ENCODE measurements at regions not wholly inside any gene's neighbourhood (a gene's known extent, or its start where the extent isn't known, plus 50 kb on each side); places are given as distances from the start of the nearest gene placed in this dataset.

GRCh38 chr12:61991661-61992060, 268.5 kb upstream of the USP15 start:
- DNase-seq = peak; percentile 17
- Histone ChIP-seq H3K9me3 (replicated peaks; ENCODE audit: control insufficient read depth, low read depth, low read length) (no peaks in the 10 kb centered on the region), H3K4me1 (ENCODE audit: control insufficient read depth, insufficient read depth, low read length) (no peaks in the 10 kb centered on the region), H3K4me3 (ENCODE audit: low read length) (no peak overlapping the region), H3K27me3 (ENCODE audit: control insufficient read depth, insufficient read depth, low read length) (no peaks in the 10 kb centered on the region), H3K36me3 (ENCODE audit: control insufficient read depth, insufficient read depth, low read length) (no peaks in the 10 kb centered on the region), H3K27ac (ENCODE audit: low read length) (no peak overlapping the region)
- WGBS (ENCODE audit: insufficient coverage) = 22% methylated on average over 3 of the region's 3 CpGs

GRCh38 chr12:61993734-61994345, 266.4 kb upstream of the USP15 start:
- Histone ChIP-seq H3K27me3 (ENCODE audit: control insufficient read depth, insufficient read depth, low read length) (no peaks in the 10 kb centered on the region), H3K9me3 (replicated peaks; ENCODE audit: control insufficient read depth, low read depth, low read length) (no peaks in the 10 kb centered on the region), H3K36me3 (ENCODE audit: control insufficient read depth, insufficient read depth, low read length) (no peaks in the 10 kb centered on the region), H3K27ac (ENCODE audit: low read length) (no peak overlapping the region), H3K4me3 (ENCODE audit: low read length) (no peak overlapping the region), H3K4me1 (ENCODE audit: control insufficient read depth, insufficient read depth, low read length) (no peaks in the 10 kb centered on the region)
- no CpG with 5 or more reads among the region's 2 CpGs for WGBS (ENCODE audit: insufficient coverage)
- DNase-seq = peak; percentile 47

GRCh38 chr12:61996717-61997116, 263.5 kb upstream of the USP15 start:
- 100% methylated on average over 1 of the region's 1 CpG for WGBS (ENCODE audit: insufficient coverage)
- no peaks in the 10 kb centered on the region for H3K9me3 ChIP-seq (replicated peaks; ENCODE audit: control insufficient read depth, low read depth, low read length)
- H3K4me1 ChIP-seq (ENCODE audit: control insufficient read depth, insufficient read depth, low read length) = no peaks in the 10 kb centered on the region
- no peak overlapping the region for H3K27ac ChIP-seq (ENCODE audit: low read length)
- DNase-seq = no peak
- H3K4me3 ChIP-seq (ENCODE audit: low read length) = no peak overlapping the region
- H3K36me3 ChIP-seq (ENCODE audit: control insufficient read depth, insufficient read depth, low read length) = no peaks in the 10 kb centered on the region
- H3K27me3 ChIP-seq (ENCODE audit: control insufficient read depth, insufficient read depth, low read length) = no peaks in the 10 kb centered on the region

GRCh38 chr12:61998791-61999190, 261.4 kb upstream of the USP15 start:
- DNase-seq = peak; percentile 46

GRCh38 chr12:61999311-61999710, 260.9 kb upstream of the USP15 start:
- no peak for DNase-seq
- H3K27me3 ChIP-seq (ENCODE audit: control insufficient read depth, insufficient read depth, low read length) = no peaks in the 10 kb centered on the region
- H3K9me3 ChIP-seq (replicated peaks; ENCODE audit: control insufficient read depth, low read depth, low read length) = no peaks in the 10 kb centered on the region
- no peaks in the 10 kb centered on the region for H3K4me1 ChIP-seq (ENCODE audit: control insufficient read depth, insufficient read depth, low read length)
- no peaks in the 10 kb centered on the region for H3K36me3 ChIP-seq (ENCODE audit: control insufficient read depth, insufficient read depth, low read length)
- H3K4me3 ChIP-seq (ENCODE audit: low read length) = no peak overlapping the region
- WGBS (ENCODE audit: insufficient coverage) = 31% methylated on average over 2 of the region's 4 CpGs
- H3K27ac ChIP-seq (ENCODE audit: low read length) = no peak overlapping the region

More at GRCh38 chr12:61998791-61999190, 261.4 kb upstream of the USP15 start:
- no peak overlapping the region for H3K4me3 ChIP-seq (ENCODE audit: low read length)
- no peaks in the 10 kb centered on the region for H3K4me1 ChIP-seq (ENCODE audit: control insufficient read depth, insufficient read depth, low read length)
- no peak overlapping the region for H3K27ac ChIP-seq (ENCODE audit: low read length)
- H3K27me3 ChIP-seq (ENCODE audit: control insufficient read depth, insufficient read depth, low read length) = no peaks in the 10 kb centered on the region
- no peaks in the 10 kb centered on the region for H3K36me3 ChIP-seq (ENCODE audit: control insufficient read depth, insufficient read depth, low read length)
- 20% methylated on average over 1 of the region's 2 CpGs for WGBS (ENCODE audit: insufficient coverage)
- H3K9me3 ChIP-seq (replicated peaks; ENCODE audit: control insufficient read depth, low read depth, low read length) = no peaks in the 10 kb centered on the region

- Histone ChIP-seq H3K27ac (ENCODE audit: low read length) (no peak overlapping the region), H3K4me3 (ENCODE audit: low read length) (no peak overlapping the region), H3K36me3 (ENCODE audit: control insufficient read depth, insufficient read depth, low read length) (no peaks in the 10 kb centered on the region), H3K4me1 (ENCODE audit: control insufficient read depth, insufficient read depth, low read length) (no peaks in the 10 kb centered on the region), H3K9me3 (replicated peaks; ENCODE audit: control insufficient read depth, low read depth, low read length) (no peaks in the 10 kb centered on the region), H3K27me3 (ENCODE audit: control insufficient read depth, insufficient read depth, low read length) (no peaks in the 10 kb centered on the region)
- 84% methylated on average over 5 of the region's 6 CpGs for WGBS (ENCODE audit: insufficient coverage)
- no peak for DNase-seq
Measured at GRCh38 chr12:62001424-62001823, 258.8 kb upstream of the USP15 start.

- no peak for DNase-seq
- 100% methylated on average over 1 of the region's 1 CpG for WGBS (ENCODE audit: insufficient coverage)
- Histone ChIP-seq H3K36me3 (ENCODE audit: control insufficient read depth, insufficient read depth, low read length) (no peaks in the 10 kb centered on the region), H3K4me3 (ENCODE audit: low read length) (no peak overlapping the region), H3K9me3 (replicated peaks; ENCODE audit: control insufficient read depth, low read depth, low read length) (no peaks in the 10 kb centered on the region), H3K27me3 (ENCODE audit: control insufficient read depth, insufficient read depth, low read length) (no peaks in the 10 kb centered on the region), H3K4me1 (ENCODE audit: control insufficient read depth, insufficient read depth, low read length) (no peaks in the 10 kb centered on the region), H3K27ac (ENCODE audit: low read length) (no peak overlapping the region)
Measured at GRCh38 chr12:62003226-62003625, 257.0 kb upstream of the USP15 start.

- H3K27ac ChIP-seq (ENCODE audit: low read length) = no peak overlapping the region
- WGBS (ENCODE audit: insufficient coverage) = no CpG with 5 or more reads among the region's 2 CpGs
Measured at GRCh38 chr12:62003701-62004100, 256.5 kb upstream of the USP15 start.

GRCh38 chr12:62005615-62006014, 254.6 kb upstream of the USP15 start:
- no peaks in the 10 kb centered on the region for H3K9me3 ChIP-seq (replicated peaks; ENCODE audit: control insufficient read depth, low read depth, low read length)
- H3K4me1 ChIP-seq (ENCODE audit: control insufficient read depth, insufficient read depth, low read length) = no peaks in the 10 kb centered on the region
- DNase-seq = no peak
- H3K4me3 ChIP-seq (ENCODE audit: low read length) = no peak overlapping the region
- no CpG with 5 or more reads among the region's 2 CpGs for WGBS (ENCODE audit: insufficient coverage)
- no peak overlapping the region for H3K27ac ChIP-seq (ENCODE audit: low read length)
- no peaks in the 10 kb centered on the region for H3K36me3 ChIP-seq (ENCODE audit: control insufficient read depth, insufficient read depth, low read length)
- no peaks in the 10 kb centered on the region for H3K27me3 ChIP-seq (ENCODE audit: control insufficient read depth, insufficient read depth, low read length)

More at GRCh38 chr12:62003701-62004100, 256.5 kb upstream of the USP15 start:
- H3K4me3 ChIP-seq (ENCODE audit: low read length) = no peak overlapping the region
- no peak for DNase-seq
- no peaks in the 10 kb centered on the region for H3K9me3 ChIP-seq (replicated peaks; ENCODE audit: control insufficient read depth, low read depth, low read length)
- H3K4me1 ChIP-seq (ENCODE audit: control insufficient read depth, insufficient read depth, low read length) = no peaks in the 10 kb centered on the region
- no peaks in the 10 kb centered on the region for H3K27me3 ChIP-seq (ENCODE audit: control insufficient read depth, insufficient read depth, low read length)
- no peaks in the 10 kb centered on the region for H3K36me3 ChIP-seq (ENCODE audit: control insufficient read depth, insufficient read depth, low read length)

- Histone ChIP-seq H3K36me3 (ENCODE audit: control insufficient read depth, insufficient read depth, low read length) (no peaks in the 10 kb centered on the region), H3K27ac (ENCODE audit: low read length) (no peak overlapping the region), H3K9me3 (replicated peaks; ENCODE audit: control insufficient read depth, low read depth, low read length) (no peaks in the 10 kb centered on the region), H3K27me3 (ENCODE audit: control insufficient read depth, insufficient read depth, low read length) (no peaks in the 10 kb centered on the region), H3K4me1 (ENCODE audit: control insufficient read depth, insufficient read depth, low read length) (no peaks in the 10 kb centered on the region), H3K4me3 (ENCODE audit: low read length) (no peak overlapping the region)
- DNase-seq = peak; percentile 37
- WGBS (ENCODE audit: insufficient coverage) = 40% methylated on average over 1 of the region's 5 CpGs
Measured at GRCh38 chr12:62006076-62006732, 254.0 kb upstream of the USP15 start.

All from muscle of leg (tissue), 3 donors.